ENCODE measurements at regions not wholly inside any gene's neighbourhood (a gene's known extent, or its start where the extent isn't known, plus 50 kb on each side); places are given as distances from the start of the nearest gene placed in this dataset.
"Not testable (repeated sequence)": the region's sequence is repeated elsewhere in the genome, so short reads cannot be mapped to it uniquely, and the experiment has no call there.

DNA sequence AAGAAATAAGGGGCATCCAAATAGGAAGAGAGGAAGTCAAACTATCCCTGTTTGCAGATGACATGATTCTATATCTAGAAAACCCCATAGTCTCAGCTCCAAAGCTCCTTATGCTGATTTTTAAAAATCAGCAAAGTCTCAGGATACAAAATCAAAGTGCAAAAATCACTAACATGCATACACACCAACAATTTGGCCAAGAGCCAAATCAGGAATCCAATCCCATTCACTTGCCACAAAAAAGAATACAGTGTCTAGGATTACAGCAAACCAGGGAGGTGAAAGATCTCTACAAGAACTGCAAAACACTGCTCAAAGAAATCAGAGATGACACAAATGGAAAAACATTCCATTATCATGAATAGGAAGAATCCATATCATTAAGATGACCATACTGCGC, 155.8 kb upstream of the ARHGAP42 start:
- DNase-seq (ENCODE audit: low read depth) = not testable (repeated sequence)

DNA sequence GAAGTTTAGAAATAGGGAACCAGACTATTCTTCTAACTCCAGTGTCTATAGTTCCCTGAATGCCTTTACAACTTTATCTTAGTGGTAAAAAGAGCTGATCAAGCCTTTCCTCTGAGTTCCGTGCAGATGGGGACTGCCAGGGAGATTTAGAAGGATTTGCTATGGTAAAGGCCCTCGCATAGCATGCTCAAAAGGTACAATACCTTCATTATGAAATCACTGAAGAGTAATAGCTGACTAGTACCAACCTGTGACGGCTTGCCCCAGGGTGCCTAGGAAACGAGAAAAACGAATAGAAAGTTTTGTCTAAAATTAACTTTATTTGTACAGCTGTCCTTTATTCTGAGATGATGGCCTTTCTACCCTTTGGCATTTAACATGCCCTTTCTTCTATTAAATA, 150.1 kb upstream of the ARHGAP42 start:
- DNase-seq (ENCODE audit: low read depth) = no peak

DNA sequence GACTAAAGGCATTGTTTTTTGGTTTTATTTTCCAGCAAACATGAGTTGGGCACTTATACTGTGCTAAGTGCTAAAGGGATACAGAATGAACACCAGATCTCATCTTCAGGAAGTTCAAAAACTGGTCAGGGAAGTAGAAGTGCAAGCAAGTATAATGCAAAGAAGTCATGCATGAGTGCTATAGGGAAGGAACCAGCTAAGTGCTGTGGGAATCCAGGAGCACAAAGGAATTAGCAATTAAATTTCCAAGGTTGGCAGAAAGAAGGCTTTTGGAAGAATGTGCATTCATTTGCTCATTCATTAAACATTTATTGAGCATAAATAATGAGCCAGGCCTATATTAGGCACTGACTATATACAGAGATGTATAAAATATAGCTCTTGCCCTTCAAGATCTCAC, 143.7 kb upstream of the ARHGAP42 start:
- DNase-seq (ENCODE audit: low read depth) = no peak

DNA sequence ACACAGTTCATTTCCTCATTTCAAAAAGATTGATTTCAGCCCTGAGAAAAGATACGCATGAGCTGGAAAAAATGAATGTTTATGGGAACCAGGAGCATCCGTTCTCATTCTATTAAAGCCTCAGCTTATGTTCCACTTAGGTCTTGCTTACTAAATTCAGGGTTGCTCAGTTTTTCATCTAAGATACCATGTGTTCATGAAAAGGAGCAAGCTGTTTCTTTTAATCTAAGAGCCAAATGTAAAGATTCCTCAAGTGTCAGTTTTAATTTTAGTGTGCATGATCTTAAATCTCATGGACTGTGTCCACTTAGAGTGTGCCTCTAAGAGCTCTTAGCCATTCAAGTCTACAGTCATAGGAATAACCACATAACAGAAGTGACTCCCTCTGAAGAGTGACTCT, 141.5 kb upstream of the ARHGAP42 start:
- no peak for DNase-seq (ENCODE audit: low read depth)

DNA sequence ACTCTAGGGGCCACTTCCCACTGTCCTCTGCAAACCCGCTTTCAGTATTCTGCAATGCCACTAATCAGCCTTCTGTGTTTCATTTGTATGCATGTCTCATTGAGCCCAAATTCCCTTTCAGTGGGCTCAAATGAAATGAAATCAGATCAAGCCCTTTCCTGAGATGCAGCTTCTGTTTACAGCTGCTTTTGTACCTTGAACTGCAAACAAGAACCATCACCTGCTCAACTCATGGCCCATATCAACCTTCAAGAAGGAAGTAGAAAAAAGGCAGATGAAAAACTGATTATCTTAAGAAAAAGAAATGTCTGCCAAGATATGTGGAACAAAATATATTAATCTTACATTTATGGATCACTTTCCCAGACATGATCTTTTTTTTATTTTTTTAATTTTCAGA, 141.1 kb upstream of the ARHGAP42 start:
- DNase-seq (ENCODE audit: low read depth) = no peak

DNA sequence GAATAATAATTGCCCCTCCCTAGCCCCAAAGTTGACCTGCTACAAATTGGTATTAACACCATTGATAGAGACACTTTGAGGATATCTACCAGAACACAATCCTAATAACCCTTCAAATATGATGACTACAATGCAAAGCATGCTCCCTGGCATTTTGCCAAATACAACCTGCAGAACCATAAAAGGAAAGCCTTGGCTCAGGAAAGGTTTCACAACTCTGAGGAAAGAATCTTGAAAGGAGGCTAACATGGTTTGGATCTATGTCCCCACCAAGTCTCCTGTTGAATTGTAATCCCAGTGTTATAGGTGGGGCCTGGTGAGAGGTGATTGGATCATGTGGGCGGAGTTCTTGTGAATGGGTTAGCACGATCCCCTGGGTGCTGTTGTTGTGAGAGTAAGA, 140.4 kb upstream of the ARHGAP42 start:
- DNase-seq (ENCODE audit: low read depth) = no peak

DNA sequence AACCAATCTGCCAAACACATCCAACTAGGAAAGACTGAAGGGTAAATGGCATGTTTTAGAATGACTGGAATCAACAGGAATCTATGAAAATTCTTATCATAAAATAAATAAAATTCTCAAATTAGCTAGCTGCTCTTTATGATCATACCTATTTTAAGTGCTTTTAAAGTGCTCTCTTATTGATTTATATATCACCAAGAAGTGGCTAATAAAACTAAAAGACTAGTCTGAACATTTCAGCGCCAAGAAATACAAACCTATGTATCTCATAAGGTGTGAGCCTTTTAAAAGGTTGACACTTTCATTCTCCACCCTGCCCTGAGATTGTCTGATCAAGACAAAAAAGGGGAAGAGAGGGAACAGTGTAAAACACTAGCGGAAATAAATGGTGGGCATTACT, 136.8 kb upstream of the ARHGAP42 start:
- DNase-seq (ENCODE audit: low read depth) = no peak

DNA sequence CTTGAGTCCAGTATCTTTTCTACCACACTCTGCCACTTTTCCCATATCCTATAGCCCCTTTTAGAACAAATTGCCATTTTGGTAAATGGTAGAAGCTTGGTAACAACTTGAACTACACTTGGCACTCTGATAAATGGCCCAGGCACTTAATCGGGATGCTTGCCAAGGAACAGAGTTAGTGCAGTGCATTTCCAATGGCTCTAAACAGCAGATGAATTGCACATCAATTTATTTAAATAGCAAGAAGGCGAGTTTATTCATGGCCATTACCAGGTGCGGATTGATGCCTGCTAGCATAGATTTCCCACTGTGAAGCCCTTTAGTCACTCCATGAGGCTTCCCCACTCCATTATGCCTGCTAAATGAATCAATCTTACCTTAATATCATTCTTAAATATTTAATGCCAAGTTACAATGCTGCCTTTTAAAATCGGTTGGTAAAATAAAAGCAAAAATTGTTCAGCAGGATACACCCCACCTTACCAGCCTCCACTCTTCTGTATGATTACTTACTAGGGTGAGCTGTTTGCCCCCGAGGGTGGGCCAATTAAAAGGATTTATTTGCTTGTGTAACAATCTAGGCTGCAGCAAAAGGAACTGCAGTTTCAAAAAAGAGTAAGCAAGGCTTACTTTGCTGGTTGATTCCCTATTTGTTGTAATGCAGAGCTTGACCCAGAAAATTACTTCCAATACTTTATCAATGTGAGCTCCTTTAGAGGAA, 136.0 kb upstream of the ARHGAP42 start:
- no peak for DNase-seq (ENCODE audit: low read depth)

DNA sequence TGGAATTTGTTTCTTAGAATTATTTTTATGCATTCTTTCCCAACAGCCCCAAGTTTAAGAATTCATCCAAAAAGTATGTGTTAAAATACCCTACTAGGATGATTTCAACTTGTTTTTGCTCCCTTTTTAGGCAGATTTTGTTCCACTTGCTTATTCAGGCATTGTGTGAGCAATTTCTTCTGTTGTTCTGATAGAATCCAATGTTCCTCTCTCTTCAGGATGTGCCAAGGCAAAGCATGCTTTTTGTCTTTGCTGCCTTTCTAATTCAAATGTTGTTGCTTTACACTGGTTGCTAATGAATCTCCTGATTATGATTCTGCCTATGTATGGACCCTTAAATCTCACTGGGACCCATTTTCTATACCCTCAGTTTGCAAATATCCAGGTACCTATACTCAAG, 131.2 kb upstream of the ARHGAP42 start:
- DNase-seq (ENCODE audit: low read depth) = no peak

DNA sequence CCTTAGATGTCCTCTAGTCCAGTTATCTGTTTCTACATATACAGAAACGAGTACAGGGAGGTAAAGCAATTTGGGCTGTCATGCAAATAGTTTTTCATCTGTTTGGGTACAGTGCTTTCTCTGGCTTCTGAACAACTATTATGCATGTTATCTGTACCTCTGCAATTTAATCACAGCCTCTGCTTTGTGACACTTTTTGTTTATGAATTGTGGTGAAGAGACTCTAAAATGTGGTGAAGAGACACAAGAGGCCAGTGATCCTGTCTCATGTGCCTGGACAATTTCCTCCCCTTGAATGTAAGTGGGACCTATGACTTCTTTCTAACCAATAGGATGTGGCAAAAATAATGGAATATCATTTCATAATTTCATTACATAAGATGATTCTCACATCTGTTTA, 130.3 kb upstream of the ARHGAP42 start:
- DNase-seq (ENCODE audit: low read depth) = no peak

DNA sequence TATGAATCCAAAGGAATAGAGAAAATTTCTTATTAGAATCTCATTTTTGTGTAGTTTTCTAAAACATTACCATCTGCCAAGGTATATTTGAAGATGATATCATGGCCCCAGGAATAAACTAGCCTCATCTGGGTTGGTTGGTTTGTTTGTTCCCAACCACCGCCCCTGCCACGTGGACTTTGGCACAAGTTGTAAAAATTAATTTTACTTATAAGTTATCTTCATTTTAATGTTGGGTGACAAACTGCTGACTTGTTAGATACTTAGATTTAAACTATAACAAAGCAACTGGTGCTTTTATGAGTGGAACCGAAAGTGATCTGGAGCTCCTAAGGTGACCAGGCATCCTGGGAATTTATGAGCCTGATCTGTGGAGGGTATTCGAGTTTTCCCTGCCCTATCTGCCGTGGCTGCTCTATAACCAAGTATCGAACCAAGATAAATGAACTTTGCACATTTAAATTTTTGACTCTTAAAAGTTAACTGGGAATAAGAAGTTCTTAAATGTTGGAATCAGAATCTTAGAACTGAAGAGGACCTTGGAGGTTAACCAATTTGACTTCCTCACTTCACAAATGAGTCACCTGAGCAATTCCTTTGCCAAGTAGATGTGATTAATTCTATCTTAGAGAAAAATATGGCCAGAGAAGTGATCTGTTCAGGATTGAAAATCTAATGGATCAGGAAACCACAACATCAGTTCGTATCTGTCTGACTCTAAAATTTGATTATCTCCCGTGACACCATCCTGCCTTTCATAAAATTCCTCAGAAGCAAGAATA, 129.1 kb upstream of the ARHGAP42 start:
- peak; percentile 11 for DNase-seq (ENCODE audit: low read depth)

DNA sequence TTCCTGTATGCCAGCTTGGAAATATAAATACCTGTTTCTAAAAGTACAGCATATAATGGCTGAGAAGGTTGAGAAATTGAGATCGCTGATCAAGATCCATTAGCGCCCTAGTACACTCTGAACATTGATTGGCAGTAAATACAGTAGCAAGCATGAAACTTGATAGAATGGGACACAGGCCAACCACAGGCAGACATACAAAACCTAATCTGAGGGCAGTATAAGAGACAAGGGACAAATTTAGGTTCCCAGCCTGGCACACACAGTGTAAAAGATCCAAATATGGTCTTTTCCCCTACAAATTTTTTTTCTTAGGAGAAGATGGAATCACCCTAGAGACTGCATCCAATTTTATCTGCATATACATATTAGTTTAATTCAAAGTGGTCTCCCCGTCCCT, 126.5 kb upstream of the ARHGAP42 start:
- no peak for DNase-seq (ENCODE audit: low read depth)

DNA sequence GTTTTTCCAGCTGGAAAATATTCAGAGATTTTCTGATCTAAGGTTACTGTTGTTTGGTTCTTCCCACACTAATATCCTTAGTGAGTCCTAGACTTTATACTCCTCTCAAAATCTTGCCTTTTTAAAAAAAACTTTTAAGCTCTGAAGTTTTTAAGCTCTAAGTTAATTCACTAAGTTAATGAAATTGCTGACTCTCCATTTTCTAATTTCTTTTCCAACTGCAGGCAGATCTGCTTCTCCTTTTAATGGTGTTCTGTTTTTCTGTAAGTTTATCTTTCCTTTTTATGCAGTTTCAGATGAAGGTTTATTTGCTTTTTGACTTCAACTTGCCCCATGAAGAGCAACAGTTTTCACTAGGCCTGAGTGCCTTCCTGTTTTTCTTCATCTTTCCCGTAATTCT, 125.8 kb upstream of the ARHGAP42 start:
- no peak for DNase-seq (ENCODE audit: low read depth)

DNA sequence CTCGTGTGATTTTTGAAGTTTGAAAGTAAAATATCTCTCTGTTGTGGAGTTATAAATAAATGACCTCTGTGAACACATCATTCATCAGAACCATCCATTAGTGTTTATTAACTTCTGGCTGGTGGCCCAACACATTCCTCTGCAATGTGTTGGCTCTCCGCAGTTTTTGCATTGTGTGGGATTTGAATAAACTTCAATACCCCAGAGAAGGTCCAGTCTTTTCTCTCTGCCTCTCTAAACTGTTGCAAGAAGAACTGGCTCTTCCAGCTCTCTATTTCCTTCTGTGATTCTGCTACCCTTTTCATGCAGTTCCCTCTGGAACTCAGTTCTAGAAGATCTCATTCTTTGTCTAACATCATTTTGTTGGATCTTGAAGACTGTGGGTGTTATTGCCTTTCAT, 125.0 kb upstream of the ARHGAP42 start:
- DNase-seq (ENCODE audit: low read depth) = peak; percentile 64

DNA sequence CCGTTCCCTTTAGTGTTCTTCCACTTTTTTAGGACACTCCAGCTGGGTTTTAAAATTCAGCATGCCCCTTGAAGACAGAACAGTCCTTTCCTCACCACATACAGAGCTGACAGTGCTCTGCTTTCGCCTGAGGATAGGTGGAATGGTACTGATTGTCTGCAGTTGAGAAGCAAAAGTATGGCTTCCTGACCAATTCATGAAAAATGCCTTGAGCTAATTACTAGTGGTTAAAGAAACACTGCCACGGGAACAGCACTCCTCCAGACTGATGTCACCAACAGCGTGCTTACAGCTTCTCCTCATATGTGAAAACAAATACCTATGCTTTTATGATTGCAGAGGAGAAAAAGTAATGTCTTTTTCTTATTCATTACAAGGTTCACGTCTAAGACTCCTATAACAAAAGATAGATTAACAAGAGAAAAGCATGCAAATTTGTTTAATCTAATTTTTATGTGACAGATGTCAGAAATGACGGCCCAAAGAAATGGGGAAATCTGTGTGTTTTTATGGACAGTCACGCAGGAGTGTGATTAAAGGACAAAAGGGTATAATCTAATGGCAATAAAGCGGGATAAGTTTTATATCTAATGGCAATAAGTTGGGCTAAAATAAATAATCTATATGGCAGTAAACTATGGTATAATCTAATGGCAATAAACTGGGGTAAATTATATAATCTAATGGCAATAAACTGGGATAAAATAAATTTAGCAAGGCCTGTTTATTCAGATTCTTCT, 123.4 kb upstream of the ARHGAP42 start:
- DNase-seq (ENCODE audit: low read depth) = no peak

DNA sequence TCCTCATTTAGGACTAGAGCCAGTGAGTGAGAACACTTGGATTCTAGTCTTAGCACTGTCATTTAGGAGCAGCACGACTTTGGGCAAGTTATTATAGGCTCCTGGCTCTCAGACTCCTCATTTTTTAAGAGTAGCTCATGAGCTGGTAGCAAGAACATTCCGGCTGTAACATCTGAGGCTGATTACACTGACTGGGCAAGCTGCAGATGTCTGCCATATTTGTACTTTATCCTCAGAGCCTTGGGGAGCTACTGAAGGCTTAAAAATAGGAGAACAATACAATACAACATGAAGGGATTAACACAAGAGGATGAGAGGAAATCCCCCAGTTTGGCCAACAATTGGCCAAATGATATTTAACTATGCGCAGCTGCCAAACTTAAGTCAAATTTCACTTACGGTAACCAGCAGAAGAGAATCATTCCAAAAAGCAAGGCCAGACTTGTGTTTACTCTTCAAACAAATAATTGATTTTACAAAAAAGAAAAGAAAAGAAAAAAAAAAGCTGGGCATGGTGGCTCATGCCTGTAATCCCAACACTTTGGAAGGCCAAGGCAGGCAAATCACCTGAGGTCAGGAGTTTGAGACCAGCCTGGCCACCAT, 113.1 kb upstream of the ARHGAP42 start:
- DNase-seq (ENCODE audit: low read depth) = no peak

DNA sequence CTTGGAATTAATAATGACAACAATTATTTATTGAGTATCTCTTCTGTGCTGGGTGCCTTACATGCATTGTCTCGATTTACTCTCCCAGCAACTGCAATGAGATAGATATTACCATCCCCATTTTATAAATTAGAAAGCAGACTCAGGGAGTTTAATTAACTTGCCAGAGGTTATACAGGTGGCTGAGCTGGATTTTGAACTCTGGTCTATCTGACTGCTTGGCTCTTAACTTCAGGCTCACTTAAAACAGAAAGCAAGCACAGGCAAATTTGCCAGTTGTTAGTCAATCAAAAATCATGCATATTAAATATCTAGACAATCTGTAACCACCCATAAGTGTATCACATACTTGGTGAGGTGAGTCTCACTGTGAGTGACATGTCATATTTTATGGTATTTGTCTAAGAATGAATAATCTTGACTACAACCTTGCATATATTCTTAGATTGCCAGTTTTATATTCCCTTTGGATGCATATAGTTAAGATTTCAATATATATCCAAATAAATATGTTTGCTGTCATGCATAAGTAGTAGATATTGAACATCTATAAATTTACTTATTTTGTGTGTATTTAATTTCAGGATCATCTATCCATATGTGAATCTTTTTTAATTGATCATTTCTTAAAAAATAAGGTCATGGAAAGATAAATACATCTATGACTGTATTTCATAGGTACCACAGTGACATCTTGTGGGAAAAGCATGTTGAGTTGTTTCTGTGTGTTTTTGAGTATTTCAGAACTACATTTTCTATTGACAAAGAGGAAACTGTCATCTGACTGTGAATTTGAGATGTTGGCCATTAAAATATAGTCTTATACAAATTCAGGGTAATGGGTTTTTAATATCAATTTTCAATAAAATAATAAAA, 112.0 kb upstream of the ARHGAP42 start:
- DNase-seq (ENCODE audit: low read depth) = peak; percentile 36

DNA sequence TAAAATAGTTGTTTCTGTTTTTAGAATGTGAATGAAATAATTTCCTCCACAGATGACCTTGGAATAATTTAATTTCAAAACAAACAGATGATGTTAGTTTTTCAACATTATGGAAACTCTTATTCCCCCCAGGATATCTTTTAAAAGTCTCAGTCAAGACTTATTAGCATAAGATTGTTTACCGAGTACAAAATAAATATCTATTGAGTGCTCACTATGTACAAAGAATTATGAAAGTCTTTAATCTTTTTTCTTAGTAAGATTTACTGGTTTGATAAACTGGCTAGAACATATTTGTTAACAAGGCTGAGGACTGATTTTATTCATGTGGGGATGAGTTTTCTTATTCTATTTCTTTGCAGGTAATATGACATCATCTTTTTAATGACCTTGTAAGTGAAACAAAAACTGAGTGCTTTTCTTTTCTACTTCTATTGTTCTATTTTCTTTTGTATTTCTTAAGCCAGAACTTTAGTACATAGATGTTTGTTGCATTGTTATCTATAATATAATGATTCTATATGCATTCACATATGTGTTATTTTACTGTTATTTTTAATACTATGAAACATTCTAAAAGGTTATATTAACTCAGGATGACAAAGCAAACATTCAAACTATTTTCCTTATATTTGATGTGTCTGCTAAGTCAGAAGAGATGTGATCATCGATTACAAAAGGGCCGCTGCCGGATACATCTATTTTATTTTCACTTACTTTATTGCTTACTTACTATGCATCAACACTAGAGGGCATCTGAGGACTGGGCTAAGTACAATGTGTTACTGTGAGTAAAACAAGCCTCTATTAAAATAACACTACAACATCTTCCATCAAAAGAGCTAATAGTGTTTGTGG, 111.0 kb upstream of the ARHGAP42 start:
- peak; percentile 61 for DNase-seq (ENCODE audit: low read depth)

DNA sequence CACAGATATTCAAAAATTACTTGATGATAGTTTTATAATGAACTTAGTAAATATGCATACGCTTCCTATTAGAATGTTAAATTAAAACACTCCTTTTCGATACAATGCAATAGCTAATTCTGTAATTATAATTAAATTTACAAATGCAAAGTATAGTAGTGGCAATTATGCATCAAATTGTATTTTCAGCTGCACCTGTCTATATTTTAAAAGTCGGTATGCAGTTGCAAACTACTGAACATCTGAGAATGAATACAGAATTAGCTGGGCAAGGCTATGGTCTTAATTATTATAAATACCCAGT, 110.4 kb upstream of the ARHGAP42 start:
- DNase-seq (ENCODE audit: low read depth) = no peak

DNA sequence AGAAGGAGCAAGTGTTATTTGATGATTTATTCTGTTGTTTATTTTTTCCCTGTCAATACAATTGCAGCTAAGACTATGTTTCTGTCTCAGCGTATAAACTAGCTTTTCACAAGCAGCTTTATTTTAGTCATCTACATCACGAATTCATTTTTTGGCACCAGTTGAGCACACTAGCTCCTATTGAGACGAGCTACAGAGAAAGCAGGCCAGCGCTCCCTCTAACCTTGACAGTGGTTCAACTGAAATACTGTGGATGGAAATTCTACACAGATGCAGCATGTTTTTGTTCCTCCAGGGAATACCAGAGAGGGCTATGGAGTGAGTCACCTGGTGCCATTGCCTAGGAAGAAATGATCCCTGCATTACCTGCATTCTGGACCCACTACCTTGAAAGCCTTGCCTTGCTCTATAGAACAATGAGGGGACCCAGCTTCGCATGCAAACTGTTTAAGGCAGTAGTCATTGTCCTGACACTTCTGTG, 108.2 kb upstream of the ARHGAP42 start:
- no peak for DNase-seq (ENCODE audit: low read depth)
